ENCODE measurements at regions not wholly inside any gene's neighbourhood (a gene's known extent, or its start where the extent isn't known, plus 50 kb on each side); places are given as distances from the start of the nearest gene placed in this dataset.

GRCh38 chr20:62573817-62574216 is 68.5 kb upstream of the SLCO4A1 start:
- intact Hi-C loops (cut with DNase I): no loop called here
- no peak for DNase-seq
- Histone ChIP-seq H3K4me3 (no peak overlapping the region), H3K4me1 (ENCODE audit: insufficient read depth) (no peaks in the 10 kb centered on the region), H3K27me3 (no peaks in the 10 kb centered on the region), H3K27ac (no peak overlapping the region), H3K36me3 (no peaks in the 10 kb centered on the region), H3K9me3 (no peaks in the 10 kb centered on the region)
- WGBS, 3 donors: 36 to 47% (median 44%) methylated on average over 3 of the region's 3 CpGs
- TF ChIP-seq EP300 (IDR thresholded peaks at IDR 0.05) (no peak), CTCF (IDR thresholded peaks at IDR 0.05) (no peak), POLR2A (IDR thresholded peaks at IDR 0.05) (no peak)

- TF ChIP-seq POLR2A (IDR thresholded peaks at IDR 0.05) (no peak), EP300 (IDR thresholded peaks at IDR 0.05) (no peak), CTCF (IDR thresholded peaks at IDR 0.05) (no peak)
- no peak for DNase-seq
- H3K27ac ChIP-seq: no peak overlapping the region
- no peaks in the 10 kb centered on the region for H3K4me1 ChIP-seq (ENCODE audit: insufficient read depth)
- H3K9me3 ChIP-seq: no peaks in the 10 kb centered on the region
- H3K4me3 ChIP-seq: no peak overlapping the region
- H3K36me3 ChIP-seq: no peaks in the 10 kb centered on the region
- intact Hi-C loops (cut with DNase I): no loop called here
- 82 to 85% (median 85%) methylated on average over 23 of the region's 23 CpGs for WGBS, 3 donors
- no peaks in the 10 kb centered on the region for H3K27me3 ChIP-seq
Observed at GRCh38 chr20:62574230-62574993, 67.9 kb upstream of the SLCO4A1 start.

- DNase-seq: no peak
- WGBS, 3 donors: 50 to 64% (median 60%) methylated on average over 23 of the region's 23 CpGs
- no peaks in the 10 kb centered on the region for H3K36me3 ChIP-seq
- H3K27me3 ChIP-seq: no peaks in the 10 kb centered on the region
- H3K4me1 ChIP-seq (ENCODE audit: insufficient read depth): no peaks in the 10 kb centered on the region
- no peak overlapping the region for H3K27ac ChIP-seq
- intact Hi-C loops (cut with DNase I): no loop called here
- no peak overlapping the region for H3K4me3 ChIP-seq
- no peaks in the 10 kb centered on the region for H3K9me3 ChIP-seq
- TF ChIP-seq EP300 (IDR thresholded peaks at IDR 0.05) (no peak), POLR2A (IDR thresholded peaks at IDR 0.05) (no peak), CTCF (IDR thresholded peaks at IDR 0.05) (no peak)
Observed at GRCh38 chr20:62575976-62576722, 66.2 kb upstream of the SLCO4A1 start.

- WGBS, 3 donors: 20 to 24% (median 21%) methylated on average over 14 to 15 of the region's 15 CpGs
- Histone ChIP-seq H3K27me3 (no peaks in the 10 kb centered on the region), H3K27ac (no peak overlapping the region), H3K4me1 (ENCODE audit: insufficient read depth) (no peaks in the 10 kb centered on the region), H3K4me3 (no peak overlapping the region), H3K9me3 (no peaks in the 10 kb centered on the region), H3K36me3 (no peaks in the 10 kb centered on the region)
- DNase-seq: no peak
- no peak for TF ChIP-seq EP300 (IDR thresholded peaks at IDR 0.05)
- no peak for TF ChIP-seq POLR2A (IDR thresholded peaks at IDR 0.05)
- no peak for TF ChIP-seq CTCF (IDR thresholded peaks at IDR 0.05)
- intact Hi-C loops (cut with DNase I): no loop called here
Observed at GRCh38 chr20:62576815-62577489, 65.4 kb upstream of the SLCO4A1 start.
